Retinal pigment epithelial cell (primary cell): ENCODE measurements at regions not wholly inside any gene's neighbourhood (a gene's known extent, or its start where the extent isn't known, plus 50 kb on each side); places are given as distances from the start of the nearest gene placed in this dataset.
"Not testable (repeated sequence)": the region's sequence is repeated elsewhere in the genome, so short reads cannot be mapped to it uniquely, and the experiment has no call there.

Experiments used
- DNase-seq: peaks from one replicate; pipeline ENCODE4 v3.0.0-alpha.2; 2010; ENCODE audit warnings: low read depth
- H3K4me3 ChIP-seq: 2 replicates; pipeline ENCODE4 v1.5.1; 2011; ENCODE audit warnings: mild to moderate bottlenecking, low read length, control low read depth, moderate library complexity
- CTCF ChIP-seq: conservative IDR thresholded peaks from 2 replicates; pipeline ENCODE4 v1.5.1; 2011; ENCODE audit warnings: low read depth, low read length, control low read depth, inconsistent platforms

- no peak for DNase-seq
- TF ChIP-seq CTCF, result no peak
- no peak overlapping the region for H3K4me3 ChIP-seq
Observed at GRCh38 chr2:154580767-154581166, 117.7 kb upstream of the KCNJ3 start.

GRCh38 chr2:154582694-154583093 is 115.8 kb upstream of the KCNJ3 start:
- DNase-seq, result not testable (repeated sequence)

GRCh38 chr2:154583274-154583673 is 115.2 kb upstream of the KCNJ3 start:
- not testable (repeated sequence) for DNase-seq, H3K4me3 ChIP-seq

More at GRCh38 chr2:154582694-154583093, 115.8 kb upstream of the KCNJ3 start:
- H3K4me3 ChIP-seq, result not testable (repeated sequence)

GRCh38 chr2:154587739-154588138 is 110.8 kb upstream of the KCNJ3 start:
- H3K4me3 ChIP-seq, result no peak overlapping the region
- TF ChIP-seq CTCF, result no peak
- no peak for DNase-seq

GRCh38 chr2:154588838-154589237 is 109.7 kb upstream of the KCNJ3 start:
- no peak for TF ChIP-seq CTCF
- no peak overlapping the region for H3K4me3 ChIP-seq
- no peak for DNase-seq

- no peak for TF ChIP-seq CTCF
- H3K4me3 ChIP-seq, result no peak overlapping the region
- DNase-seq, result no peak
Observed at GRCh38 chr2:154589514-154589913, 109.0 kb upstream of the KCNJ3 start.

GRCh38 chr2:154591294-154591820 is 107.1 kb upstream of the KCNJ3 start:
- DNase-seq, result peak; percentile 62
- H3K4me3 ChIP-seq, result no peak overlapping the region
- TF ChIP-seq CTCF, result no peak

- no peak for TF ChIP-seq CTCF
Observed at GRCh38 chr2:154599189-154599588, 99.3 kb upstream of the KCNJ3 start.

More at GRCh38 chr2:154599189-154599588, 99.3 kb upstream of the KCNJ3 start:
- no peak for DNase-seq
- H3K4me3 ChIP-seq, result no peak overlapping the region
